ENCODE measurements at regions not wholly inside any gene's neighbourhood (a gene's known extent, or its start where the extent isn't known, plus 50 kb on each side); places are given as distances from the start of the nearest gene placed in this dataset.

GRCh38 chr9:603126-603525 lies 238.4 kb upstream of the DMRT1 start:
- Histone ChIP-seq H3K4me1 (no peaks in the 10 kb centered on the region), H3K4me3 (no peak overlapping the region), H3K4me2 (no peak overlapping the region), H3K9me3 (0 out of 3 replicates have a peak, but pooled peaks cover 3% of the 10 kb centered on the region), H3K27ac (no peak overlapping the region)
- 61% methylated on average over 2 of the region's 2 CpGs for WGBS (ENCODE audit: missing lambda C conversion rate)
- CTCF ChIA-PET: interaction anchor here (0.9 to 1.5 kb wide), 4 partner anchors 10 to 204 kb away, joined by 3 to 4 read pairs (median 3); no protein-coding TSS in a partner anchor
- TF ChIP-seq PBX3 (IDR thresholded peaks at IDR 0.05) (no peak), HOXB13 (CRISPR knock-in tag; IDR thresholded peaks at IDR 0.05; ENCODE audit: low read depth) (no peak), HOXA7 (CRISPR knock-in tag; IDR thresholded peaks at IDR 0.05) (no peak), MAX (IDR thresholded peaks at IDR 0.05) (no peak), BHLHE40 (IDR thresholded peaks at IDR 0.05; ENCODE audit: low read depth, low read length) (no peak), CHD2 (IDR thresholded peaks at IDR 0.05; ENCODE audit: low read length, partially characterized antibody) (no peak), JUN (IDR thresholded peaks at IDR 0.05) (no peak), GATA3 (IDR thresholded peaks at IDR 0.05; ENCODE audit: borderline replicate concordance) (no peak), EP300 (IDR thresholded peaks at IDR 0.05) (no peak), RFX5 (IDR thresholded peaks at IDR 0.05) (no peak), CBX2 (IDR thresholded peaks at IDR 0.05; ENCODE audit: borderline replicate concordance, low read depth) (no peak), NFE2L2 (conservative IDR thresholded peaks at IDR 0.05; ENCODE audit: low read length) (no peak), TP53 (CRISPR knock-in tag; IDR thresholded peaks at IDR 0.05) (no peak), HEYL (CRISPR knock-in tag; IDR thresholded peaks at IDR 0.05) (no peak), SREBF2 (IDR thresholded peaks at IDR 0.05) (no peak), HES2 (IDR thresholded peaks at IDR 0.05) (no peak), FOSL2 (IDR thresholded peaks at IDR 0.05) (no peak), FOSL2 (CRISPR knock-in tag; IDR thresholded peaks at IDR 0.05) (no peak), ZC3H11A (IDR thresholded peaks at IDR 0.05) (no peak), CBX8 (IDR thresholded peaks at IDR 0.05) (no peak), BCL3 (IDR thresholded peaks at IDR 0.05) (no peak)
- POLR2A ChIA-PET: no interaction called here
- DNase-seq (ENCODE audit: low read depth in 1 of 2, low spot score in 1 of 2): no peak
- FAIRE-seq: no peak
- ATAC-seq: no peak

GRCh38 chr9:607417-607816 lies 234.1 kb upstream of the DMRT1 start:
- no peak for TF ChIP-seq MYC (IDR thresholded peaks at IDR 0.05; ENCODE audit: borderline replicate concordance, low read length)

GRCh38 chr9:613771-614347 lies 227.6 kb upstream of the DMRT1 start:
- DNase-seq (ENCODE audit: low read depth in 1 of 2, low spot score in 1 of 2) (peak; percentile 43 to 85), FAIRE-seq (no peak), ATAC-seq (peak; percentile 98 to 100)
- Histone ChIP-seq H3K4me2 (peak overlapping the region; percentile 41; the same call in 2 of the 3 replicates), H3K4me3 (no peak overlapping the region), H3K27ac (peak overlapping the region in 1 of 2 experiments; percentile 2; a peak in 2 of 6 replicates), H3K9me3 (no peaks in the 10 kb centered on the region), H3K4me1 (peaks cover 6% of the 10 kb centered on the region; the same call in 2 of the 3 replicates)
- POLR2A ChIA-PET: no interaction called here
- WGBS (ENCODE audit: missing lambda C conversion rate): 12% methylated on average over 7 of the region's 7 CpGs
- CTCF ChIA-PET: interaction anchor here (0.6 to 18.6 kb wide), 30 partner anchors 9 to 390 kb away, joined by 3 to 371 read pairs (median 4); no protein-coding TSS in a partner anchor
- TF ChIP-seq CHD2 (IDR thresholded peaks at IDR 0.05; ENCODE audit: low read length, partially characterized antibody): no peak
- no peak for TF ChIP-seq HDAC2 (IDR thresholded peaks at IDR 0.05)
- no peak for TF ChIP-seq MAFK (IDR thresholded peaks at IDR 0.05; ENCODE audit: partially characterized antibody)
- TF ChIP-seq RAD21 (conservative IDR thresholded peaks at IDR 0.05 in 1 of 2, IDR thresholded peaks at IDR 0.05 in 1 of 2): peak; percentile 91 to 98
- no peak for TF ChIP-seq EP300 (IDR thresholded peaks at IDR 0.05)
- TF ChIP-seq RFX5 (IDR thresholded peaks at IDR 0.05): no peak
- peak; percentile 99 for TF ChIP-seq SMC3 (IDR thresholded peaks at IDR 0.05)
- TF ChIP-seq MAX (IDR thresholded peaks at IDR 0.05): no peak
- TF ChIP-seq CHD4 (IDR thresholded peaks at IDR 0.05; ENCODE audit: borderline replicate concordance): no peak
- TF ChIP-seq RNF2 (IDR thresholded peaks at IDR 0.05; ENCODE audit: borderline replicate concordance, low read depth): no peak
- TF ChIP-seq BCL3 (IDR thresholded peaks at IDR 0.05): no peak
- TF ChIP-seq CEBPB (IDR thresholded peaks at IDR 0.05): no peak
- TF ChIP-seq PBX3 (IDR thresholded peaks at IDR 0.05): no peak

More at GRCh38 chr9:607417-607816, 234.1 kb upstream of the DMRT1 start:
- Histone ChIP-seq H3K4me2 (no peak overlapping the region), H3K27ac (no peak overlapping the region), H3K9me3 (no peaks in the 10 kb centered on the region), H3K4me3 (no peak overlapping the region), H3K4me1 (no peaks in the 10 kb centered on the region)
- DNase-seq (ENCODE audit: low read depth in 1 of 2, low spot score in 1 of 2) (no peak), ATAC-seq (no peak), FAIRE-seq (no peak)
- 73% methylated on average over 5 of the region's 5 CpGs for WGBS (ENCODE audit: missing lambda C conversion rate)
- ChIA-PET POLR2A (no interaction called here), CTCF (interaction anchor here (2.2 kb wide), 1 partner anchor 260 kb away, joined by 7 read pairs; no protein-coding TSS in a partner anchor)

Data from A549 (cell line).